GM18909 (cell line): ENCODE measurements at regions not wholly inside any gene's neighbourhood (a gene's known extent, or its start where the extent isn't known, plus 50 kb on each side); places are given as distances from the start of the nearest gene placed in this dataset.
"Not testable (repeated sequence)": the region's sequence is repeated elsewhere in the genome, so short reads cannot be mapped to it uniquely, and the experiment has no call there.

Source experiments
- ATAC-seq: cut with Tn5 transposase; IDR thresholded peaks from one replicate; pipeline ENCODE4 v1.9.1; 2021; ENCODE audit warnings: mild to moderate bottlenecking; ENCODE audit not compliant: unreplicated experiment, poor library complexity

- ATAC-seq: not testable (repeated sequence)
These were observed 219.7 kb downstream of the RTP5 start for GRCh38 chr2:242089213-242089549.

GRCh38 chr2:242097278-242097677, 227.7 kb downstream of the RTP5 start:
- ATAC-seq: not testable (repeated sequence)

- no peak for ATAC-seq
These were observed 228.5 kb downstream of the RTP5 start for GRCh38 chr2:242098034-242098433.

DNA sequence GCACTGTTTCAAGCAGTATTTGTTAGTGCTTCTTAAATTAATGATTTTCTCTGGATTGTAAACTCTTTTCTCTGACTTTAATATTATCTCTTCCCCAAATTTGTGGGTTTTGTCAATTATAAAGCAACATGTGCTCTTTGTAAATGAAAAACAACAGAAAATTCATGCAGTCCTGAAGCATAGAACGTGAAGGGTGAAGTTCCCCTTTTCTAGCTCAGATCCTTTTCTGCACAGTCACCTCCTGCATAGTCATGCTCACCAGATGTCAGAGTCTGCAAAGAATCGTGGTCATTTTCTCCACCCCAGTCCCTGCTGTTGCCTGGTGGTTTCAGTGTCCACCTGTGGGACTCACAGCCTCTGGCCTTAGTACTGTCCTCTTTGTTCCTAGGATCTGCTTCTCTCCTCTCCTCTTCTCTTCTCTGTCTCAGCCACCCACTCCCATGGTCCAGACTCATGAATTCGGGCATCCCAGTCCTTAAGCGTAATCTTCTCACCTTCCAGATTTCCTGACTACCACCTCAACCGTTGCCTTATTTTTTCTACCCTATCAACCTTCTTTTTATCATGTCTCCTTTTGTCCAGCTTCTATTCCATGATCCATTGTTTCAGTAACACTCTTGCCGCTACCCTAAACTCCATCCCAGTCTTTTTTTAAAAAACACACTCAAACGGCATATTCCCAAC, 229.1 kb downstream of the RTP5 start:
- ATAC-seq: no peak

DNA sequence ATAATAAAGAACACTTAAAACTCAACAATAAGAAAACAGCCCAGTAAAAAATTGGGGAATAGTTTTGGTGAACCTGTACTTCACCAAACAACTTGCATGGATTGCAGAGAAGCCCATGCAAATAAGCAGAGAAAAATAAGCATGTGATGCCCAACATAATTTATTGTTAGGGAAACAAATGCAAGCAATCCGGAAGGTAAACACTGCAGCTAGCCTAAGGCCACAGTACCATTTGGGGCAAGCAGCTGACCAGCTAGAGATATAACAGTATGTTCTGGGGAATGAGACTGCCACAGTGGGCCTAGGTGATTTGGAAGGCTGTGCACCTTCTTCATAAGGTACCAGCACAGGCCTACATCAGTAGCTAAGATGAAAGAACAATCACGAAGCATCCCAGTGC, 233.6 kb downstream of the RTP5 start:
- ATAC-seq: not testable (repeated sequence)

- ATAC-seq: not testable (repeated sequence)
These were observed 234.8 kb downstream of the RTP5 start for GRCh38 chr2:242104202-242104956.

DNA sequence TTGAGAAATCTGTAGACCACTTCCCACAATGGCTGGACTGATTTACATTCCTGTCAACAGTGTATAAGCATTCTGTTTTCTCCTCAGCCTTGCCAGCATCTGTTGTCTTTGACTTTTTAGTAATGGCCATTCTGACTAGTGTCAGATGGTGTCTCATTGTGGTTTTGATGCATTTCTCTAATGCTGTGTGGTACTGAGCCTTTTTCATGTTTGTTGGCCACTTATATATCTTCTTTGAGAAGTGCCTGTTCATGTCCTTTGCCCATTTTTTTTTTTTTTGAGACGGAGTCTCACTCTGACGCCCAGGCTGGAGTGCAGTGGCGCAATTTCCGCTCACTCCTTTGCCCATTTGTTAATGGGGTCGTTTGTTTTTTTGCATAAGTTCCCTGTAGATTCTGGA, 237.5 kb downstream of the RTP5 start:
- ATAC-seq: not testable (repeated sequence)

- ATAC-seq: not testable (repeated sequence)
These were observed 239.4 kb downstream of the RTP5 start for GRCh38 chr2:242108797-242109500.

DNA sequence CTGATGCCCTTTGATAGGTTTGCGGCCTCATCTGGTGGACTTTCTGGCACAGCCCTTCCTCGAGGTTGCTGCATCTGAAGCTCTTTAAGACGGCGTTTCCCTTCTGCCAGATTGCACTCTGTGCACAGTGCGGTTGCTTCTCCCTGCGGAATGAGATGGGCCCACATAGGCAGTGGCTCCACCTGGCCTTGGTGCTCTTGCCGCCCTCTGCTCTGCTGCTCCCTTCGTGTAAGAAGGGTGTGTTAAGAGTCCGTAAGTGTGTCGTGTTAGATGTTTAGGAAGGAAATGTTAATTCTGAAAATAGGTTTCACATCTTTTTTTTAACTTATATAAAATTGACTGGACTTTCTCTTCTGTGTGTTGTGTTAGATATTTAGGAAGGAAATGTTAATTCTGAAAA, 240.3 kb downstream of the RTP5 start:
- not testable (repeated sequence) for ATAC-seq

GRCh38 chr2:242111954-242112353, 242.4 kb downstream of the RTP5 start:
- not testable (repeated sequence) for ATAC-seq

- not testable (repeated sequence) for ATAC-seq
These were observed 244.0 kb downstream of the RTP5 start for GRCh38 chr2:242113492-242113891.

- not testable (repeated sequence) for ATAC-seq
These were observed 247.1 kb downstream of the RTP5 start for GRCh38 chr2:242116676-242117075.

GRCh38 chr2:242117305-242117704, 247.8 kb downstream of the RTP5 start:
- not testable (repeated sequence) for ATAC-seq

GRCh38 chr2:242119682-242120081, 250.2 kb downstream of the RTP5 start:
- not testable (repeated sequence) for ATAC-seq

DNA sequence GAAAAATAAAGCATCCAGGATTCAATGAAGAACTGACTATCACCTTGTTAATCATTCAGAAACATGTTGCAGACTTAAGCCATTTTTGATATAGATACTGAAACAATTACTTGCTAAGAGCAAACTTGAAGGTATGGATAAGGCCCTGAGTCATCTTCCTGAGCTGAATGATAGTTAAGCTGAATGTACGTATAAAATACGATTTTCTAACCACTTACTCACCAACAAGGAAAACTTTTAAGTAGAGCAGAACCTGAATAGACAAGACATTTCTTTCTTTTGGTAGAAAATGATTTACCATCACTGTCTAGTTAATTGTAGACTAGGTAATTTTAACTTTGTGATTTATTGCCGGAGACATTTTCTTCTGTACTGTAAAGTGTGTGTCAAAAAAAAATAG, 261.2 kb downstream of the RTP5 start:
- ATAC-seq: not testable (repeated sequence)

- not testable (repeated sequence) for ATAC-seq
These were observed 290.4 kb downstream of the RTP5 start for GRCh38 chr2:242159921-242160320.

GRCh38 chr2:242165115-242165514, 295.6 kb downstream of the RTP5 start:
- not testable (repeated sequence) for ATAC-seq

DNA sequence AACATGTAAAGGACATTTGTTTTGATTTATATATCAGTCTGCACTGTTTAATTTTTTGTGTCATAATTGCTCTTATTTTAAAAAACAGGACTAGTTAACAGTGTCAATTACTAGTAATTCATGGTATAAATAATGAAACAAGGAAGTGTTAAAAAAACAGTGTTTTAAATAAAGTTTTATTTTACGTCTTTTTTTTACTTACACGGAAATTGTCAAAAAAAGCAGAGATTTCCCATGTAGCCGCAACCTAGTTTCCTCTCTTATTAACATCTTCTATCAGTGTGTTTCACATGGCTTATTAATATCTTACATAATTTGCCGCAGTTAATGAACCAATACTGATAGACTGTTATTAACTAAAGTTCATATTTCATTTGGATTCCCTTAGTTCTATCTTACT, 301.8 kb downstream of the RTP5 start:
- ATAC-seq: not testable (repeated sequence)
